ENCODE measurements at regions not wholly inside any gene's neighbourhood (a gene's known extent, or its start where the extent isn't known, plus 50 kb on each side); places are given as distances from the start of the nearest gene placed in this dataset.
A peak's percentile ranks its signal among the peaks of the same experiment; 100 is the strongest.

DNA sequence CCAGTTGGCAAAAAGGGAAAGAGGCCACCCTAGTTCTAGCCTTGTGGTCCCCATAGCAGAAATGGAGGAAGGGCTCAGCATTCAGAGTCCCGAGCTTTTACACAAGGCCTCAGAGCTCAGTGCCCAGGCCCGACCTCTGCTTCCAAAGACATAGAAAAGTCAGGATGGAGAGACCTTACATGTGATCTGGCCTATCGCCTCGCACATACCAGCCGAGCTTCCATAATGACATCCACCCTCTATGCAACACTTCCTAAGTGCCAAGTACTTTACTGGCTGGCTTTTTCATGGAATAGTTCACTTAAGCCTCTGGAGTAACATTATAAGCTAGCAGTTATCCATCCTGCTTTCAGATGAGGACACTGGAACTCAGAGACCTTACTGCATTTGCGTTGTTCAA lies 275.9 kb downstream of the FAM43A start:
- no peak for DNase-seq
- TF ChIP-seq, protein P1, sequence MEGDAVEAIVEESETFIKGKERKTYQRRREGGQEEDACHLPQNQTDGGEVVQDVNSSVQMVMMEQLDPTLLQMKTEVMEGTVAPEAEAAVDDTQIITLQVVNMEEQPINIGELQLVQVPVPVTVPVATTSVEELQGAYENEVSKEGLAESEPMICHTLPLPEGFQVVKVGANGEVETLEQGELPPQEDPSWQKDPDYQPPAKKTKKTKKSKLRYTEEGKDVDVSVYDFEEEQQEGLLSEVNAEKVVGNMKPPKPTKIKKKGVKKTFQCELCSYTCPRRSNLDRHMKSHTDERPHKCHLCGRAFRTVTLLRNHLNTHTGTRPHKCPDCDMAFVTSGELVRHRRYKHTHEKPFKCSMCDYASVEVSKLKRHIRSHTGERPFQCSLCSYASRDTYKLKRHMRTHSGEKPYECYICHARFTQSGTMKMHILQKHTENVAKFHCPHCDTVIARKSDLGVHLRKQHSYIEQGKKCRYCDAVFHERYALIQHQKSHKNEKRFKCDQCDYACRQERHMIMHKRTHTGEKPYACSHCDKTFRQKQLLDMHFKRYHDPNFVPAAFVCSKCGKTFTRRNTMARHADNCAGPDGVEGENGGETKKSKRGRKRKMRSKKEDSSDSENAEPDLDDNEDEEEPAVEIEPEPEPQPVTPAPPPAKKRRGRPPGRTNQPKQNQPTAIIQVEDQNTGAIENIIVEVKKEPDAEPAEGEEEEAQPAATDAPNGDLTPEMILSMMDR (IDR thresholded peaks at IDR 0.05), result no peak
- Mint-ChIP-seq H3K9me3 (no peaks in the 10 kb centered on the region), H3K27me3 (ENCODE audit: low read depth, poor library complexity) (peaks cover 13% of the 10 kb centered on the region), H3K4me3 (no peak overlapping the region), H3K36me3 (ENCODE audit: low read depth) (no peaks in the 10 kb centered on the region), H3K27ac (no peak overlapping the region), H3K4me1 (peaks cover 5% of the 10 kb centered on the region)

DNA sequence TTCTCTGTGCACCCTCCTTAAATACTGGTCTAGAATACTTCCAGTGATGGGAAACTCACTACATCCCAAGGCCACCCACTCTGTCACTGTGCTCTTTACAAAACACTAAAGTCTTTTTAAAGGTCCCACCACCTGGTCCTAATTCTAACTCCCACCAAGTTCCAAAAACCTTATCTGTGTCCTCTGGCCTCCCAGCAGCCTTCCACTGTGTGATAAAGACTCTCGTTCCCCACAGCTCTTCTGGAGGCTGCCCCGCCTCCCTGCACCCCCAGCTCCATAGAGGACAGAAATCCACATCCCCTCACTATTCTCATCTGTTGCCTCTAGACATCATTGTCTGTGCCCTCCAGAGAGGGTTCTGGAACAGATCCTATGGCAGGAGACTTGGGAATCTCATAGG lies 276.4 kb downstream of the FAM43A start:
- Mint-ChIP-seq H3K36me3 (ENCODE audit: low read depth) (no peaks in the 10 kb centered on the region), H3K9me3 (no peaks in the 10 kb centered on the region), H3K4me3 (no peak overlapping the region), H3K27ac (no peak overlapping the region), H3K4me1 (peaks cover 10% of the 10 kb centered on the region), H3K27me3 (ENCODE audit: low read depth, poor library complexity) (peaks cover 12% of the 10 kb centered on the region)
- no peak for DNase-seq
- TF ChIP-seq, protein P1 (IDR thresholded peaks at IDR 0.05), result no peak

GRCh38 chr3:194964809-194965208 lies 279.1 kb downstream of the FAM43A start:
- DNase-seq, result no peak
- Mint-ChIP-seq H3K36me3 (ENCODE audit: low read depth) (no peaks in the 10 kb centered on the region), H3K9me3 (no peaks in the 10 kb centered on the region), H3K27ac (no peak overlapping the region), H3K4me1 (peaks cover 15% of the 10 kb centered on the region), H3K4me3 (no peak overlapping the region), H3K27me3 (ENCODE audit: low read depth, poor library complexity) (peaks cover 4% of the 10 kb centered on the region)
- TF ChIP-seq, protein P1 (IDR thresholded peaks at IDR 0.05), result no peak

- Mint-ChIP-seq H3K4me3 (no peak overlapping the region), H3K4me1 (peaks cover 15% of the 10 kb centered on the region), H3K9me3 (peaks cover 10% of the 10 kb centered on the region), H3K36me3 (ENCODE audit: low read depth) (no peaks in the 10 kb centered on the region), H3K27me3 (ENCODE audit: low read depth, poor library complexity) (peaks cover 4% of the 10 kb centered on the region), H3K27ac (peak overlapping the region; percentile 69)
- TF ChIP-seq, protein P1 (IDR thresholded peaks at IDR 0.05), result no peak
- no peak for DNase-seq
These were observed 281.8 kb downstream of the FAM43A start for GRCh38 chr3:194967151-194968117.

- peaks cover 10% of the 10 kb centered on the region for H3K9me3 Mint-ChIP-seq
- no peak for DNase-seq
- no peak overlapping the region for H3K27ac Mint-ChIP-seq
- H3K4me1 Mint-ChIP-seq, result peaks cover 15% of the 10 kb centered on the region
- H3K27me3 Mint-ChIP-seq (ENCODE audit: low read depth, poor library complexity), result peaks cover 10% of the 10 kb centered on the region
- TF ChIP-seq, protein P1 (IDR thresholded peaks at IDR 0.05), result no peak
- H3K4me3 Mint-ChIP-seq, result no peak overlapping the region
- H3K36me3 Mint-ChIP-seq (ENCODE audit: low read depth), result no peaks in the 10 kb centered on the region
These were observed 284.4 kb downstream of the FAM43A start for GRCh38 chr3:194970066-194970465.

- H3K27ac Mint-ChIP-seq, result no peak overlapping the region
- H3K36me3 Mint-ChIP-seq (ENCODE audit: low read depth), result no peaks in the 10 kb centered on the region
- H3K27me3 Mint-ChIP-seq (ENCODE audit: low read depth, poor library complexity), result peaks cover 11% of the 10 kb centered on the region
- peaks cover 20% of the 10 kb centered on the region for H3K4me1 Mint-ChIP-seq
- no peak for DNase-seq
- TF ChIP-seq, protein P1 (IDR thresholded peaks at IDR 0.05), result no peak
- H3K9me3 Mint-ChIP-seq, result peaks cover 10% of the 10 kb centered on the region
- H3K4me3 Mint-ChIP-seq, result no peak overlapping the region
These were observed 285.3 kb downstream of the FAM43A start for GRCh38 chr3:194971009-194971408.

Measured in nephron progenitor cell (in vitro differentiated cells).